Astrocyte (in vitro differentiated cells and primary cell): ENCODE measurements at regions not wholly inside any gene's neighbourhood (a gene's known extent, or its start where the extent isn't known, plus 50 kb on each side); places are given as distances from the start of the nearest gene placed in this dataset.

Experiments used
- DNase-seq: peaks from one replicate; pipeline ENCODE4 v3.0.0-alpha.2; 2010; ENCODE audit warnings: low read depth
- FAIRE-seq: peaks from 2 replicates; lab custom pipeline; 2011; peaks lifted over from hg19 to GRCh38; lab: Jason Lieb, UNC
- H2AFZ ChIP-seq: 2 replicates; pipeline ENCODE4 v1.6.0; 2012; ENCODE audit warnings: low read depth, low read length, inconsistent platforms
- H3K27ac ChIP-seq: 2 replicates; pipeline ENCODE4 v1.5.1; 2011; ENCODE audit warnings: low read depth, low read length, inconsistent platforms
- H3K27me3 ChIP-seq: 2 replicates; pipeline ENCODE4 v1.6.0; 2011; ENCODE audit warnings: low read length, inconsistent platforms; ENCODE audit not compliant: insufficient read depth
- H3K36me3 ChIP-seq: 2 replicates; pipeline ENCODE4 v1.5.1; 2011; ENCODE audit warnings: low read length, inconsistent platforms; ENCODE audit not compliant: insufficient read depth
- H3K4me1 ChIP-seq: 2 replicates; pipeline ENCODE4 v1.5.1; 2011; ENCODE audit warnings: low read length, inconsistent platforms; ENCODE audit not compliant: insufficient read depth
- H3K4me2 ChIP-seq: 2 replicates; pipeline ENCODE4 v1.6.0; 2012; ENCODE audit warnings: low read length, inconsistent platforms
- H3K4me3 ChIP-seq: 2 replicates; pipeline ENCODE4 v1.5.1; 2011; ENCODE audit warnings: low read depth, mild to moderate bottlenecking, low read length, inconsistent platforms; ENCODE audit not compliant: insufficient read depth
- H3K79me2 ChIP-seq: 2 replicates; pipeline ENCODE4 v1.6.0; 2012; ENCODE audit warnings: mild to moderate bottlenecking, low read length, inconsistent platforms; ENCODE audit not compliant: insufficient read depth
- H3K9ac ChIP-seq: 2 replicates; pipeline ENCODE4 v1.6.0; 2012; ENCODE audit warnings: mild to moderate bottlenecking, low read length, inconsistent platforms
- H3K9me3 ChIP-seq: 2 replicates; pipeline ENCODE4 v1.5.1; 2012; ENCODE audit warnings: low read depth, mild to moderate bottlenecking, low read length, inconsistent platforms; ENCODE audit not compliant: insufficient read depth
- H4K20me1 ChIP-seq: 2 replicates; pipeline ENCODE4 v1.6.0; 2012; ENCODE audit warnings: low read length, inconsistent platforms; ENCODE audit not compliant: insufficient read depth
- H3K27ac Mint-ChIP-seq: one replicate; pipeline ENCODE4 v1.8.0; 2021; ENCODE audit warnings: mild to moderate bottlenecking, mixed read lengths; ENCODE audit not compliant: unreplicated experiment
- H3K27me3 Mint-ChIP-seq: one replicate; pipeline ENCODE4 v1.8.0; 2021; ENCODE audit warnings: low read depth, mixed read lengths; ENCODE audit not compliant: unreplicated experiment
- H3K36me3 Mint-ChIP-seq: one replicate; pipeline ENCODE4 v1.8.0; 2021; ENCODE audit warnings: low read depth, mixed read lengths; ENCODE audit not compliant: unreplicated experiment
- H3K4me1 Mint-ChIP-seq: one replicate; pipeline ENCODE4 v1.8.0; 2021; ENCODE audit warnings: low read depth, mixed read lengths; ENCODE audit not compliant: unreplicated experiment
- H3K4me3 Mint-ChIP-seq: one replicate; pipeline ENCODE4 v1.8.0; 2021; ENCODE audit warnings: mild to moderate bottlenecking, moderate library complexity, mixed read lengths; ENCODE audit not compliant: unreplicated experiment
- H3K9me3 Mint-ChIP-seq: one replicate; pipeline ENCODE4 v1.8.0; 2021; ENCODE audit warnings: mild to moderate bottlenecking, mixed read lengths; ENCODE audit not compliant: unreplicated experiment
- CTCF ChIP-seq: IDR thresholded peaks from 2 replicates; pipeline ENCODE4 v1.5.1; 2011; ENCODE audit warnings: low read depth, mild to moderate bottlenecking, inconsistent platforms, low read length, moderate library complexity; ENCODE audit not compliant: insufficient read depth
- EZH2 ChIP-seq: IDR thresholded peaks from 2 replicates; pipeline ENCODE4 v1.6.1; 2012; ENCODE audit warnings: mild to moderate bottlenecking, low read length, inconsistent platforms; ENCODE audit not compliant: insufficient read depth

- Mint-ChIP-seq H3K4me1 (no peaks in the 10 kb centered on the region), H3K36me3 (no peaks in the 10 kb centered on the region), H3K27me3 (no peaks in the 10 kb centered on the region), H3K4me3 (no peak overlapping the region), H3K27ac (no peak overlapping the region), H3K9me3 (no peaks in the 10 kb centered on the region)
- no peaks in the 10 kb centered on the region for H4K20me1 ChIP-seq
- H2AFZ ChIP-seq: no peak overlapping the region
- H3K27me3 ChIP-seq: no peaks in the 10 kb centered on the region
- H3K27ac ChIP-seq: no peak overlapping the region
- no peaks in the 10 kb centered on the region for H3K4me1 ChIP-seq
- H3K4me3 ChIP-seq: no peak overlapping the region
- no peaks in the 10 kb centered on the region for H3K79me2 ChIP-seq
- H3K9ac ChIP-seq: no peak overlapping the region
- no peak for FAIRE-seq
- DNase-seq: no peak
- H3K36me3 ChIP-seq: no peaks in the 10 kb centered on the region
- TF ChIP-seq CTCF (no peak), EZH2 (no peak)
- H3K4me2 ChIP-seq: no peak overlapping the region
- no peaks in the 10 kb centered on the region for H3K9me3 ChIP-seq
Measured at GRCh38 chr3:20846066-20846465, 660.1 kb upstream of the SGO1 start.

GRCh38 chr3:20844851-20845250, 658.8 kb upstream of the SGO1 start:
- no peak for TF ChIP-seq EZH2
- no peak for TF ChIP-seq CTCF
- H3K36me3 Mint-ChIP-seq: no peaks in the 10 kb centered on the region
- H3K36me3 ChIP-seq: no peaks in the 10 kb centered on the region
- no peaks in the 10 kb centered on the region for H3K9me3 ChIP-seq
- H3K27ac Mint-ChIP-seq: no peak overlapping the region
- H3K4me2 ChIP-seq: no peak overlapping the region
- DNase-seq (no peak), FAIRE-seq (no peak)
- H3K27me3 Mint-ChIP-seq: no peaks in the 10 kb centered on the region
- H3K9ac ChIP-seq: no peak overlapping the region
- H3K4me1 Mint-ChIP-seq: no peaks in the 10 kb centered on the region
- no peak overlapping the region for H3K4me3 Mint-ChIP-seq
- no peaks in the 10 kb centered on the region for H3K4me1 ChIP-seq
- no peaks in the 10 kb centered on the region for H3K9me3 Mint-ChIP-seq
- no peaks in the 10 kb centered on the region for H3K79me2 ChIP-seq
- no peak overlapping the region for H3K27ac ChIP-seq
- H4K20me1 ChIP-seq: no peaks in the 10 kb centered on the region
- no peaks in the 10 kb centered on the region for H3K27me3 ChIP-seq
- no peak overlapping the region for H3K4me3 ChIP-seq
- H2AFZ ChIP-seq: no peak overlapping the region

- H3K9ac ChIP-seq: no peak overlapping the region
- no peak overlapping the region for H3K27ac Mint-ChIP-seq
- H3K27me3 Mint-ChIP-seq: no peaks in the 10 kb centered on the region
- no peak overlapping the region for H3K4me3 ChIP-seq
- no peak overlapping the region for H2AFZ ChIP-seq
- H3K27me3 ChIP-seq: no peaks in the 10 kb centered on the region
- no peaks in the 10 kb centered on the region for H3K4me1 Mint-ChIP-seq
- H3K9me3 Mint-ChIP-seq: no peaks in the 10 kb centered on the region
- H3K27ac ChIP-seq: no peak overlapping the region
- H3K36me3 ChIP-seq: no peaks in the 10 kb centered on the region
- H3K36me3 Mint-ChIP-seq: no peaks in the 10 kb centered on the region
- DNase-seq: no peak
- no peaks in the 10 kb centered on the region for H3K79me2 ChIP-seq
- TF ChIP-seq CTCF (no peak), EZH2 (no peak)
- FAIRE-seq: no peak
- H3K4me1 ChIP-seq: no peaks in the 10 kb centered on the region
- H3K9me3 ChIP-seq: no peaks in the 10 kb centered on the region
- H4K20me1 ChIP-seq: no peaks in the 10 kb centered on the region
- no peak overlapping the region for H3K4me3 Mint-ChIP-seq
- no peak overlapping the region for H3K4me2 ChIP-seq
Measured at GRCh38 chr3:20842594-20843436, 656.8 kb upstream of the SGO1 start.
